ENCODE measurements at regions not wholly inside any gene's neighbourhood (a gene's known extent, or its start where the extent isn't known, plus 50 kb on each side); places are given as distances from the start of the nearest gene placed in this dataset.

DNA sequence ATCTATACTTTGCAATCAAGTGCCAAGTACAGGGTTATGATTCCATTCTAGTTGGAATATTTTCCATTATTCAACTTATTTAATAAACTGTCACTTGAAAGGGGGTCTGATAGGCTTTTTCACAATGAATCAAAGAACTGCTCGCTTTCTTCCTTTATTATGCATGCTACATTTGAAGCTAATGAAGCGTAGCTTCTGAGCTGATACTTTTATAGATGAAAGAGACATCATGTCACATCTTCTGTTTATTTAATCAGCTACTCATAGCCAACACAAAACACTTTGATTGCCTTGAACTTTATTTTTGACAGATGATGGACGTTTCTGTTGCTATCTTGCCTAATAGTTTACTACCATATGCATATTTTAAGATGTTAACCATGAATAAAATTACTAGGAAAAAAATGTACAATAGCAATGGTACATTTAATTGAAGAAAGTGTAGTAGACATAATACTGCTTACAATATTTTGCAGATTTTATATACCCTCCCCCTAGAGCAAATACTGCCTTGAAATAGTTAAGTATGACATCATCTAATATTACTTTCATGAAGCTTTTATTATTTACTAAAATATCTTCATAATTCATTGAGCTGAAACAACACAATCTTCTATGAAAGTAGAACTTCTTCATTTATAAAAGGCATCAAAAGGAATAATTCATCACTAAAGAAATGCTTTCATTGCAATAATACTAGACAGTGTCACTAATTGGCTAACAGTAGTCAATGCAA lies 529.3 kb upstream of the TYRP1 start:
- Histone ChIP-seq H3K4me2 (ENCODE audit: insufficient read depth, low read length) (no peak overlapping the region), H3K36me3 (ENCODE audit: insufficient read depth, low read length) (no peaks in the 10 kb centered on the region), H4K20me1 (ENCODE audit: insufficient read depth, low read length) (no peaks in the 10 kb centered on the region), H3K79me2 (ENCODE audit: insufficient read depth, low read length) (no peaks in the 10 kb centered on the region), H3K4me3 (ENCODE audit: insufficient read depth, low read length) (no peak overlapping the region), H3K4me1 (ENCODE audit: insufficient read depth, low read length) (no peaks in the 10 kb centered on the region), H3K9me3 (ENCODE audit: low read depth, low read length) (no peaks in the 10 kb centered on the region), H3K27me3 (ENCODE audit: insufficient read depth, low read length) (no peaks in the 10 kb centered on the region), H3K27ac (ENCODE audit: low read depth, low read length) (no peak overlapping the region), H2AFZ (ENCODE audit: low read length) (no peak overlapping the region)
- TF ChIP-seq, protein P1, sequence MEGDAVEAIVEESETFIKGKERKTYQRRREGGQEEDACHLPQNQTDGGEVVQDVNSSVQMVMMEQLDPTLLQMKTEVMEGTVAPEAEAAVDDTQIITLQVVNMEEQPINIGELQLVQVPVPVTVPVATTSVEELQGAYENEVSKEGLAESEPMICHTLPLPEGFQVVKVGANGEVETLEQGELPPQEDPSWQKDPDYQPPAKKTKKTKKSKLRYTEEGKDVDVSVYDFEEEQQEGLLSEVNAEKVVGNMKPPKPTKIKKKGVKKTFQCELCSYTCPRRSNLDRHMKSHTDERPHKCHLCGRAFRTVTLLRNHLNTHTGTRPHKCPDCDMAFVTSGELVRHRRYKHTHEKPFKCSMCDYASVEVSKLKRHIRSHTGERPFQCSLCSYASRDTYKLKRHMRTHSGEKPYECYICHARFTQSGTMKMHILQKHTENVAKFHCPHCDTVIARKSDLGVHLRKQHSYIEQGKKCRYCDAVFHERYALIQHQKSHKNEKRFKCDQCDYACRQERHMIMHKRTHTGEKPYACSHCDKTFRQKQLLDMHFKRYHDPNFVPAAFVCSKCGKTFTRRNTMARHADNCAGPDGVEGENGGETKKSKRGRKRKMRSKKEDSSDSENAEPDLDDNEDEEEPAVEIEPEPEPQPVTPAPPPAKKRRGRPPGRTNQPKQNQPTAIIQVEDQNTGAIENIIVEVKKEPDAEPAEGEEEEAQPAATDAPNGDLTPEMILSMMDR (IDR thresholded peaks at IDR 0.05; ENCODE audit: extremely low read depth, low read depth, low read length): no peak
- DNase-seq (ENCODE audit: insufficient read length, low spot score, missing footprints): no peak

DNA sequence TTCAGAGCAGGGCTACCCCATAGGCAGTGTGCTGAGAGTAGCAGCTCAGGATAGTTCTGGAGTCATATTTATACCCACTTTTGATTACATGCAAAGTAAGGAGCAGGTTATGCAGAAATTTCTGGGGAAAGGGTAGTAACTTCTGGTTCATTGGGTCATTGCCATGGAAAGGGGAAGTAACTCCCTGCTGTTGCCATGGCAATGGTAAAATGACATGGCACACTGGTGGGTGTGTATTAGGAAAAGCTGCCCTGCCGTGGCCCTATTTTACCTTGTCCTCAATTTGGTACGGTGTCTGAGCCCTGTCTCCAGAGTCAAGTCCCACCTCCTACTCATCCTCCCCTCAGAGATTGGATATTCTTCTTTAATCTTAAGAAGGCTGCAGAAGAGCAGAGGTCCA lies 526.7 kb upstream of the TYRP1 start:
- H3K79me2 ChIP-seq (ENCODE audit: insufficient read depth, low read length): no peaks in the 10 kb centered on the region
- no peaks in the 10 kb centered on the region for H3K27me3 ChIP-seq (ENCODE audit: insufficient read depth, low read length)
- DNase-seq (ENCODE audit: insufficient read length, low spot score, missing footprints): no peak
- no peaks in the 10 kb centered on the region for H3K4me1 ChIP-seq (ENCODE audit: insufficient read depth, low read length)
- TF ChIP-seq, protein P1 (IDR thresholded peaks at IDR 0.05; ENCODE audit: extremely low read depth, low read depth, low read length): no peak
- no peak overlapping the region for H2AFZ ChIP-seq (ENCODE audit: low read length)
- no peaks in the 10 kb centered on the region for H3K9me3 ChIP-seq (ENCODE audit: low read depth, low read length)
- no peaks in the 10 kb centered on the region for H3K36me3 ChIP-seq (ENCODE audit: insufficient read depth, low read length)
- H3K4me3 ChIP-seq (ENCODE audit: insufficient read depth, low read length): no peak overlapping the region
- H3K4me2 ChIP-seq (ENCODE audit: insufficient read depth, low read length): no peak overlapping the region
- no peaks in the 10 kb centered on the region for H4K20me1 ChIP-seq (ENCODE audit: insufficient read depth, low read length)
- H3K27ac ChIP-seq (ENCODE audit: low read depth, low read length): no peak overlapping the region

- H4K20me1 ChIP-seq (ENCODE audit: insufficient read depth, low read length): no peaks in the 10 kb centered on the region
- no peaks in the 10 kb centered on the region for H3K27me3 ChIP-seq (ENCODE audit: insufficient read depth, low read length)
- H3K36me3 ChIP-seq (ENCODE audit: insufficient read depth, low read length): no peaks in the 10 kb centered on the region
- no peak overlapping the region for H3K4me2 ChIP-seq (ENCODE audit: insufficient read depth, low read length)
- DNase-seq (ENCODE audit: insufficient read length, low spot score, missing footprints): no peak
- H2AFZ ChIP-seq (ENCODE audit: low read length): no peak overlapping the region
- TF ChIP-seq, protein P1 (IDR thresholded peaks at IDR 0.05; ENCODE audit: extremely low read depth, low read depth, low read length): no peak
- H3K4me1 ChIP-seq (ENCODE audit: insufficient read depth, low read length): no peaks in the 10 kb centered on the region
- no peak overlapping the region for H3K27ac ChIP-seq (ENCODE audit: low read depth, low read length)
- no peaks in the 10 kb centered on the region for H3K9me3 ChIP-seq (ENCODE audit: low read depth, low read length)
- no peak overlapping the region for H3K4me3 ChIP-seq (ENCODE audit: insufficient read depth, low read length)
- no peaks in the 10 kb centered on the region for H3K79me2 ChIP-seq (ENCODE audit: insufficient read depth, low read length)
Measured at GRCh38 chr9:12170456-12170855, 522.7 kb upstream of the TYRP1 start.

DNA sequence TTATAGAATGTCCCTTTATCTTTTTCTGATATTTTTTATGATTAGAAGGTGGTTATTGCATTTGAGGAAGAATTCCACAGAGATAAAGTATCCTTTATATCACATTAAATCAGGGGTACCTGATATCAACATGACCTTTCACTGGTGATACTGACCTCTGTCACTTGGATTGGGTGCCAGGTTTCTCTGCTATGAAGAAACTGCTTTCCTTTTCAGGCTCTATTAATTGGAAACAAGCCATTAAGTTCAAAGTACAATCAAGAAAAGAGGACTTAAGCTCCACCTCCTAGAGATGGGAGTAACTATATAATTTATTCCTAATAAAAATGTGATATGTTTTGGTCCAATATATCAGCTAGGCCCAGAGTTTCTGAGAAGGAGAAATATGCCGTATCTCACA lies 514.6 kb upstream of the TYRP1 start:
- Histone ChIP-seq H3K79me2 (ENCODE audit: insufficient read depth, low read length) (no peaks in the 10 kb centered on the region), H2AFZ (ENCODE audit: low read length) (no peak overlapping the region), H3K4me2 (ENCODE audit: insufficient read depth, low read length) (no peak overlapping the region), H3K9me3 (ENCODE audit: low read depth, low read length) (peaks cover 4% of the 10 kb centered on the region), H3K4me1 (ENCODE audit: insufficient read depth, low read length) (no peaks in the 10 kb centered on the region), H3K36me3 (ENCODE audit: insufficient read depth, low read length) (no peaks in the 10 kb centered on the region), H4K20me1 (ENCODE audit: insufficient read depth, low read length) (no peaks in the 10 kb centered on the region), H3K4me3 (ENCODE audit: insufficient read depth, low read length) (no peak overlapping the region), H3K27ac (ENCODE audit: low read depth, low read length) (no peak overlapping the region), H3K27me3 (ENCODE audit: insufficient read depth, low read length) (no peaks in the 10 kb centered on the region)
- no peak for DNase-seq (ENCODE audit: insufficient read length, low spot score, missing footprints)
- TF ChIP-seq, protein P1 (IDR thresholded peaks at IDR 0.05; ENCODE audit: extremely low read depth, low read depth, low read length): no peak

Measured in osteoblast (primary cell).